Endodermal cell (in vitro differentiated cells): ENCODE measurements at regions not wholly inside any gene's neighbourhood (a gene's known extent, or its start where the extent isn't known, plus 50 kb on each side); places are given as distances from the start of the nearest gene placed in this dataset.

Experiments used
- DNase-seq: peaks from one replicate; pipeline ENCODE4 v3.0.0-alpha.2; 2017
- H3K27ac ChIP-seq: 2 replicates; pipeline ENCODE4 v1.5.1; 2013; ENCODE audit warnings: mild to moderate bottlenecking, low read depth, low read length, moderate library complexity
- H3K27me3 ChIP-seq: 2 replicates; pipeline ENCODE4 v1.6.1; 2013; ENCODE audit warnings: mild to moderate bottlenecking, low read length, moderate library complexity; ENCODE audit not compliant: insufficient read depth, control insufficient read depth, poor library complexity, severe bottlenecking
- H3K36me3 ChIP-seq: 2 replicates; pipeline ENCODE4 v1.7.0; 2013; ENCODE audit warnings: mild to moderate bottlenecking, low read length, moderate library complexity; ENCODE audit not compliant: control insufficient read depth, insufficient read depth
- H3K4me1 ChIP-seq: one replicate; pipeline ENCODE4 v1.7.0; 2013; ENCODE audit warnings: low read length; ENCODE audit not compliant: control insufficient read depth, insufficient read depth
- H3K4me3 ChIP-seq: 2 replicates; pipeline ENCODE4 v1.5.1; 2013; ENCODE audit warnings: mild to moderate bottlenecking, low read length, moderate library complexity
- H3K9ac ChIP-seq: 2 replicates; pipeline ENCODE4 v1.6.1; 2013; ENCODE audit warnings: mild to moderate bottlenecking, low read length, moderate library complexity; ENCODE audit not compliant: poor library complexity, severe bottlenecking; ENCODE audit errors: extremely low read depth
- H3K9me3 ChIP-seq: 2 replicates; pipeline ENCODE4 v1.6.1; 2013; ENCODE audit warnings: mild to moderate bottlenecking, low read length, moderate library complexity; ENCODE audit not compliant: control insufficient read depth
- H3K27ac Mint-ChIP-seq: 2 replicates; pipeline ENCODE4 v1.8.0; 2020; ENCODE audit warnings: mixed read lengths
- H3K27me3 Mint-ChIP-seq: 2 replicates; pipeline ENCODE4 v1.8.0; 2021; ENCODE audit warnings: mild to moderate bottlenecking, mixed read lengths; ENCODE audit not compliant: insufficient read depth
- H3K36me3 Mint-ChIP-seq: 2 replicates; pipeline ENCODE4 v1.8.0; 2020; ENCODE audit warnings: low read depth, mixed read lengths
- H3K4me1 Mint-ChIP-seq: 2 replicates; pipeline ENCODE4 v1.8.0; 2020; ENCODE audit warnings: mixed read lengths
- H3K4me3 Mint-ChIP-seq: 2 replicates; pipeline ENCODE4 v1.8.0; 2020; ENCODE audit warnings: mild to moderate bottlenecking, moderate library complexity, mixed read lengths
- H3K9me3 Mint-ChIP-seq: 2 replicates; pipeline ENCODE4 v1.8.0; 2020; ENCODE audit warnings: mild to moderate bottlenecking, mixed read lengths
- CTCF ChIP-seq: fragments of 200-600 bp; sonication (generic); conservative IDR thresholded peaks from 2 replicates; pipeline ENCODE4 v1.5.0; 2021; ENCODE audit warnings: antibody characterized with exemption, mild to moderate bottlenecking
- WGBS, 2 experiments: methylation state at CpG; one replicate each; pipeline versions ENCODE4 v1.1.5 to v1.1.7; 2013; ENCODE audit warnings: missing lambda C conversion rate in 2 of 2, mixed read lengths in 1 of 2; ENCODE audit not compliant: insufficient coverage in 1 of 2, insufficient read length in 1 of 2; 5-methylcytosine and 5-hydroxymethylcytosine counted together

GRCh38 chr11:115097796-115098408 is 406.3 kb downstream of the CADM1 start:
- Histone ChIP-seq H3K36me3 (no peaks in the 10 kb centered on the region), H3K27me3 (no peaks in the 10 kb centered on the region), H3K27ac (no peak overlapping the region), H3K9ac (no peak overlapping the region), H3K9me3 (no peaks in the 10 kb centered on the region), H3K4me3 (no peak overlapping the region), H3K4me1 (no peaks in the 10 kb centered on the region)
- 90 to 97% methylated on average over 5 to 6 of the region's 6 CpGs for WGBS, 2 experiments
- Mint-ChIP-seq H3K27ac (no peak overlapping the region), H3K4me3 (no peak overlapping the region), H3K9me3 (no peaks in the 10 kb centered on the region), H3K27me3 (no peaks in the 10 kb centered on the region), H3K36me3 (no peaks in the 10 kb centered on the region), H3K4me1 (no peaks in the 10 kb centered on the region)
- TF ChIP-seq CTCF: no peak
- DNase-seq: no peak

- Histone ChIP-seq H3K4me1 (no peaks in the 10 kb centered on the region), H3K4me3 (no peak overlapping the region), H3K9ac (no peak overlapping the region), H3K9me3 (no peaks in the 10 kb centered on the region), H3K36me3 (no peaks in the 10 kb centered on the region), H3K27me3 (no peaks in the 10 kb centered on the region), H3K27ac (no peak overlapping the region)
- Mint-ChIP-seq H3K27ac (no peak overlapping the region), H3K36me3 (no peaks in the 10 kb centered on the region), H3K4me1 (no peaks in the 10 kb centered on the region), H3K27me3 (no peaks in the 10 kb centered on the region), H3K9me3 (no peaks in the 10 kb centered on the region), H3K4me3 (no peak overlapping the region)
- DNase-seq: no peak
- 90 to 95% methylated on average over 7 to 9 of the region's 9 CpGs for WGBS, 2 experiments
- TF ChIP-seq CTCF: no peak
Measured at GRCh38 chr11:115100706-115101105, 403.5 kb downstream of the CADM1 start.

GRCh38 chr11:115103921-115104320 is 400.3 kb downstream of the CADM1 start:
- Mint-ChIP-seq H3K27ac (no peak overlapping the region), H3K9me3 (no peaks in the 10 kb centered on the region), H3K4me1 (no peaks in the 10 kb centered on the region), H3K27me3 (peaks cover 3% of the 10 kb centered on the region), H3K4me3 (no peak overlapping the region), H3K36me3 (no peaks in the 10 kb centered on the region)
- Histone ChIP-seq H3K27me3 (no peaks in the 10 kb centered on the region), H3K36me3 (no peaks in the 10 kb centered on the region), H3K9me3 (no peaks in the 10 kb centered on the region), H3K4me1 (no peaks in the 10 kb centered on the region), H3K27ac (no peak overlapping the region), H3K9ac (no peak overlapping the region), H3K4me3 (no peak overlapping the region)
- TF ChIP-seq CTCF: peak; percentile 58
- WGBS, 2 experiments: 92% methylated on average over 5 of the region's 7 CpGs; no CpG with 5 or more reads in 1 of the 2 experiments
- no peak for DNase-seq
